ENCODE measurements at regions not wholly inside any gene's neighbourhood (a gene's known extent, or its start where the extent isn't known, plus 50 kb on each side); places are given as distances from the start of the nearest gene placed in this dataset.
"Not testable (repeated sequence)": the region's sequence is repeated elsewhere in the genome, so short reads cannot be mapped to it uniquely, and the experiment has no call there.

- ChIA-PET POLR2A (no interaction called here), CTCF (interaction anchor here (0.6 kb wide), 1 partner anchor 900 kb away, joined by 3 read pairs; no protein-coding TSS in a partner anchor)
- H3K4me3 ChIP-seq (ENCODE audit: low read depth, low read length), result no peak overlapping the region
- TF ChIP-seq CTCF (IDR thresholded peaks at IDR 0.05; ENCODE audit: insufficient read depth, low read length, missing control alignments), result no peak
- no peak for DNase-seq (ENCODE audit: low read depth, low spot score)
Measured at GRCh38 chr7:37550426-37550825, 101.8 kb upstream of the ELMO1 start.

- no peak for TF ChIP-seq CTCF (IDR thresholded peaks at IDR 0.05; ENCODE audit: insufficient read depth, low read length, missing control alignments)
- no peak overlapping the region for H3K4me3 ChIP-seq (ENCODE audit: low read depth, low read length)
- ChIA-PET POLR2A (no interaction called here), CTCF (no interaction called here)
- no peak for DNase-seq (ENCODE audit: low read depth, low spot score)
Measured at GRCh38 chr7:37550872-37551271, 102.2 kb upstream of the ELMO1 start.

- DNase-seq (ENCODE audit: low read depth, low spot score), result no peak
- TF ChIP-seq CTCF (IDR thresholded peaks at IDR 0.05; ENCODE audit: insufficient read depth, low read length, missing control alignments), result no peak
- ChIA-PET POLR2A (no interaction called here), CTCF (no interaction called here)
- H3K4me3 ChIP-seq (ENCODE audit: low read depth, low read length), result no peak overlapping the region
Measured at GRCh38 chr7:37552030-37552429, 103.4 kb upstream of the ELMO1 start.

GRCh38 chr7:37552439-37552838 lies 103.8 kb upstream of the ELMO1 start:
- DNase-seq (ENCODE audit: low read depth, low spot score); H3K4me3 ChIP-seq (ENCODE audit: low read depth, low read length); POLR2A ChIA-PET; CTCF ChIA-PET: not testable (repeated sequence)

GRCh38 chr7:37555528-37555927 lies 106.9 kb upstream of the ELMO1 start:
- no peak for TF ChIP-seq CTCF (IDR thresholded peaks at IDR 0.05; ENCODE audit: insufficient read depth, low read length, missing control alignments)
- H3K4me3 ChIP-seq (ENCODE audit: low read depth, low read length), result no peak overlapping the region
- DNase-seq (ENCODE audit: low read depth, low spot score), result no peak
- CTCF ChIA-PET, result no interaction called here
- POLR2A ChIA-PET, result no interaction called here

GRCh38 chr7:37557571-37558209 lies 109.0 kb upstream of the ELMO1 start:
- H3K4me3 ChIP-seq (ENCODE audit: low read depth, low read length), result no peak overlapping the region
- DNase-seq (ENCODE audit: low read depth, low spot score), result no peak
- POLR2A ChIA-PET, result no interaction called here
- no peak for TF ChIP-seq CTCF (IDR thresholded peaks at IDR 0.05; ENCODE audit: insufficient read depth, low read length, missing control alignments)
- CTCF ChIA-PET, result no interaction called here

- POLR2A ChIA-PET, result no interaction called here
- CTCF ChIA-PET, result no interaction called here
- no peak overlapping the region for H3K4me3 ChIP-seq (ENCODE audit: low read depth, low read length)
- TF ChIP-seq CTCF (IDR thresholded peaks at IDR 0.05; ENCODE audit: insufficient read depth, low read length, missing control alignments), result no peak
- DNase-seq (ENCODE audit: low read depth, low spot score), result no peak
Measured at GRCh38 chr7:37558320-37559096, 109.8 kb upstream of the ELMO1 start.

All from AG04449 (cell line).